GM12864 (cell line): ENCODE measurements at regions not wholly inside any gene's neighbourhood (a gene's known extent, or its start where the extent isn't known, plus 50 kb on each side); places are given as distances from the start of the nearest gene placed in this dataset.

ENCODE experiments used
- DNase-seq: peaks from one replicate; pipeline ENCODE4 v3.0.0-alpha.2; 2011; ENCODE audit warnings: low read depth
- H3K4me3 ChIP-seq: 2 replicates; pipeline ENCODE4 v1.5.1; 2011; ENCODE audit warnings: mild to moderate bottlenecking, low read depth, low read length, control low read depth
- CTCF ChIP-seq: IDR thresholded peaks from 2 replicates; pipeline ENCODE4 v1.5.1; 2011; ENCODE audit warnings: low read depth, mild to moderate bottlenecking, moderate library complexity, low read length, control low read depth, inconsistent platforms; ENCODE audit errors: missing control alignments

- no peak for TF ChIP-seq CTCF
- H3K4me3 ChIP-seq: no peak overlapping the region
- no peak for DNase-seq
Measured at GRCh38 chrX:113892401-113892800, 691.5 kb upstream of the HTR2C start.

GRCh38 chrX:113873056-113873455 is 710.8 kb upstream of the HTR2C start:
- H3K4me3 ChIP-seq: no peak overlapping the region
- DNase-seq: no peak
- TF ChIP-seq CTCF: no peak

DNA sequence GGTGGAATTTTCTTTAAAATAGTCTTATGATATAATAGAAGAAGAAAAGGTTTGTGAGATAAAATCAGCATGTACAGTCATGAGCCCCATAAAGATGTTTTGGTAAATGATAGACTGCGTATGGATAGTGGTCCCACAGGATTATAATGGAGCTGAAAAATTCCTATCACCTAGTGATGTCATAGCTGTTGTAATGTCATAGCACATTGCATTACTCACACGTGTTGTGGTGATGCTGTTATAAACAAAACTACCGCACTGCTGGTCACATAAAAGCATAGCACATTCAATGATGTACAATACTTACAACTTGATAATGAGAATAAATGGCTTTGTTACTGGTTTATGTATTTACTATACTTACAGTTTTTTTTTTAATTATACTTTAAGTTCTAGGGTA is 715.2 kb upstream of the HTR2C start:
- no peak overlapping the region for H3K4me3 ChIP-seq
- TF ChIP-seq CTCF: no peak
- no peak for DNase-seq

DNA sequence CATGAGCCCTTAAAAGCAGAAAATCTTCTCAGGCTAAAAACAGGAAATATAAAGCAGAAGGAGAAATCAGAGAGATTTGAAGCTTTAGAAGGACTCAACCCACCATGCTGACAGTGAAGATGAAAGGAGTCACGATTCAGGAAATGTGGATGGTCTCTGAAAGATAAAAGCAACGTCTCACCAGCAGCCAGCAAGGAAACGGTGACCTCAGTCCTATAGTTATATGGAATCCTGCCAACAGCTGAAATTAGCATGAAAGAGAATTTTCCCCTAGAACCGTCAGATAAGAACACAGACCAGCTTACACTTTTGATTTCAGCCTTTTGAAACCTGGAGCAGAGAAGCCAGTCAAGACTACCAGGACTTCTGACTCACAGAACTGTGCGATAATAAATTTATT is 715.7 kb upstream of the HTR2C start:
- TF ChIP-seq CTCF: no peak
- H3K4me3 ChIP-seq: no peak overlapping the region
- no peak for DNase-seq

- no peak for DNase-seq
- no peak overlapping the region for H3K4me3 ChIP-seq
- no peak for TF ChIP-seq CTCF
Measured at GRCh38 chrX:113849408-113849807, 734.5 kb upstream of the HTR2C start.

DNA sequence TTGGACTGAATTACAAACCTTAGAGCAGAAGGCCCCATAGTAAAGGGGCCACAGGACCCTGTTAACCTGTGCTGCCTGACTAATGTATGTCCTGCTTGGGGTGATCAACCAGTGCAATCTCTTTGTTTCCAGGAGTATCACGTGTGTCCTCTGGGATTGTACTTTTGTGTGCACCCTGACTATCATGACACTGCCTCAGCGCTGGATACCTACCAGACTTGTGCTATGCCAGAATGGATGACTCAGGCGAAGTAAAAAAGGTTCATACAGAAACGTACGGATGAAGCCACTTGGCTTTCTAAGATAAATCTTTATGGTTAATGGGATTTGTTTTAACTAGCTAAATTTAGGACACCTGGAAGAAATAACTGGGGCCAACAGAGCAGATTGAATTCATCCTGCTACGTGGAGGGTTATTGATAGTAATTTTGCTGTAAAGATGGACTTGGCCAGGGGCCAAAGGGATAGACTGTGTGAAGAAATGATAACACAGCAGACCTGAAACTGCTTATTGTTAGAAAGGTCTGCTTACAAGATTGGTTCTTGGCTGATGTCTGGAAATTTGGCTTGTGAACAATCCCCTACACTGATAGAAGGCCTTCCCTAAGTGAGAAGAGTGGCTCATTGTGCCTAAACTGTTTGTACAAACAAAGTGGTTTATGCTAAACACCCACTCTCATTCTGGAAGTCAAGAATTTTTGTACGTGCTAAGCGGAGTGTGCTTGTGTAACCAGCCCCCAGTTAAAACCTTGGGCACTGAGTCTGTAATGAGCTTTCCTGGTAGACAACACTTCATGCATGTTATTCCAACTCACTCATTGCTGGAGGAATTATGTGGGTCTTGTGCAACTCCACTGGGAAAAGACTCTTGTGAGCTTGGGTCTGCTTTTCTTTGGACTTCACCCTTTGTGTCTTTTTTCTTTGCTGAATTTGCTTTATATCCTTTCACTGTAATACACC is 750.5 kb upstream of the HTR2C start:
- TF ChIP-seq CTCF: no peak
- no peak for DNase-seq
- no peak overlapping the region for H3K4me3 ChIP-seq

DNA sequence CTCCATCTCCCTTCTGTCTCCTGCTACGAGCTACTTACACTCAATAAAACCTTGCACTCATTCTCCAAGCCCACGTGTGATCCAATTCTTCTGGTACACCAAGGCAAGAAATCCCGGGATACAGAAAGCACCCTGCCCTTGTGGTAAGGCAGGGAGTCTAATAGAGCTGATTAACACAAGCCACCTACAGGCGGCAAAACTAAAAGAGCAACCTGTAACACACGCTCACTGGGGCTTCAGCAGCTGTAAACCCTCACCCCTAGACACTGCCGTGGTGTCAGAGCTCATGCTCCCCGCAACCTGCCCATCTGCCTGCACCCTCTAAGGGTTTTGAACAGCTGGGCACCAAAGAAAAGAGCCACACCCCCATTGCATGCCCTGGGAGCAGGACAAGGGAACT is 755.4 kb upstream of the HTR2C start:
- no peak for TF ChIP-seq CTCF
- H3K4me3 ChIP-seq: no peak overlapping the region
- DNase-seq: no peak
